HL-60 (cell line): ENCODE measurements at regions not wholly inside any gene's neighbourhood (a gene's known extent, or its start where the extent isn't known, plus 50 kb on each side); places are given as distances from the start of the nearest gene placed in this dataset.

Source experiments
- DNase-seq, 2 experiments: peaks; one replicate each; pipeline ENCODE4 v3.0.0-alpha.2; 2010 to 2020; ENCODE audit warnings: low read depth in 1 of 2, low spot score in 1 of 2
- H3K27ac ChIP-seq: fragments of 250-450 bp; sonication (Bioruptor Pico); replicated peaks from 2 replicates; pipeline ENCODE4 v1.5.1; 2020; ENCODE audit warnings: mild to moderate bottlenecking, moderate library complexity
- H3K27me3 ChIP-seq: fragments of 250-450 bp; sonication (Bioruptor Pico); 2 replicates; pipeline ENCODE4 v1.5.1; 2021; ENCODE audit warnings: mild to moderate bottlenecking, moderate library complexity; ENCODE audit not compliant: insufficient read depth, poor library complexity, severe bottlenecking
- H3K4me3 ChIP-seq: replicated peaks from 2 replicates; pipeline ENCODE4 v1.5.1; 2011; ENCODE audit warnings: mild to moderate bottlenecking, control low read depth, low read length; ENCODE audit not compliant: insufficient read depth
- CTCF ChIP-seq: IDR thresholded peaks from one replicate; pipeline ENCODE4 v1.5.1; 2011; ENCODE audit warnings: low read length, control low read depth, inconsistent platforms; ENCODE audit not compliant: insufficient read depth
- GABPA ChIP-seq: IDR thresholded peaks from 2 replicates; pipeline ENCODE4 v1.6.1; 2012; ENCODE audit warnings: low read depth
- POLR2AphosphoS5 ChIP-seq: IDR thresholded peaks from 2 replicates; pipeline ENCODE4 v1.6.1; 2012; ENCODE audit warnings: low read depth
- REST ChIP-seq: IDR thresholded peaks from 2 replicates; pipeline ENCODE4 v1.6.1; 2012; ENCODE audit warnings: low read depth; ENCODE audit not compliant: insufficient replicate concordance
- SPI1 ChIP-seq: IDR thresholded peaks from 2 replicates; pipeline ENCODE4 v1.6.1; 2012; ENCODE audit warnings: low read depth, mild to moderate bottlenecking, borderline replicate concordance

- TF ChIP-seq POLR2AphosphoS5 (no peak), CTCF (no peak), SPI1 (no peak), REST (no peak), GABPA (no peak)
- Histone ChIP-seq H3K27ac (no peak overlapping the region), H3K27me3 (no peaks in the 10 kb centered on the region), H3K4me3 (no peak overlapping the region)
- no peak for DNase-seq
Observed at GRCh38 chr1:29563092-29563491, 326.8 kb downstream of the PTPRU start.

- TF ChIP-seq POLR2AphosphoS5 (no peak), CTCF (no peak), REST (no peak), GABPA (no peak), SPI1 (no peak)
- H3K27me3 ChIP-seq = no peaks in the 10 kb centered on the region
- DNase-seq = no peak
- no peak overlapping the region for H3K27ac ChIP-seq
- no peak overlapping the region for H3K4me3 ChIP-seq
Observed at GRCh38 chr1:29559056-29559455, 322.7 kb downstream of the PTPRU start.

- no peak for DNase-seq
- H3K27ac ChIP-seq = no peak overlapping the region
- no peak for TF ChIP-seq POLR2AphosphoS5
- TF ChIP-seq SPI1 = no peak
- no peak for TF ChIP-seq REST
- TF ChIP-seq CTCF = no peak
- no peaks in the 10 kb centered on the region for H3K27me3 ChIP-seq
- no peak overlapping the region for H3K4me3 ChIP-seq
Observed at GRCh38 chr1:29557701-29558600, 321.6 kb downstream of the PTPRU start.
